ENCODE measurements at regions not wholly inside any gene's neighbourhood (a gene's known extent, or its start where the extent isn't known, plus 50 kb on each side); places are given as distances from the start of the nearest gene placed in this dataset.

DNA sequence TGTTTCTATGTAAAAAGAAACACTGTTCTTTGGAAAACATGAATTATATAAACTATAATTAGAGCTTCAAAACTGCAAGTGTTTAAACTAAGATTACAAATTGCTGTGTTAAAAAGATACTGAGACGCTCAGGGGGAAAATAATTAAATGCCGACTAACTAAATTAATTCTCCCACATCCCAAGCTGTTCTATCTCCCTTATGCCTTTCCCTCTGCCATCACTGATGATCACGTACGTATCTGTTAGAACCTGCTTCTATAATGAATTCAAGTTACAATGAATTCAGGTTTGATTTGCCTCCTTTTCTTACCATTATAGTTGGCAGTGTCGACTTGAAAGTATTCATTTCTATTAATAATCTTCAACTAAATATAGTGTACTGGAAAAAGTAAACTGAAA lies 349.9 kb upstream of the CDH6 start:
- no peak overlapping the region for H3K4me2 ChIP-seq
- H2AFZ ChIP-seq (replicated peaks) = no peak overlapping the region
- H3K9me3 ChIP-seq (ENCODE audit: low read depth) = no peaks in the 10 kb centered on the region
- no peak overlapping the region for H3K4me3 Mint-ChIP-seq
- no peak overlapping the region for H3K27ac ChIP-seq
- H3K4me1 Mint-ChIP-seq = no peaks in the 10 kb centered on the region
- DNase-seq (ENCODE audit: low spot score) = no peak
- TF ChIP-seq, protein P1, sequence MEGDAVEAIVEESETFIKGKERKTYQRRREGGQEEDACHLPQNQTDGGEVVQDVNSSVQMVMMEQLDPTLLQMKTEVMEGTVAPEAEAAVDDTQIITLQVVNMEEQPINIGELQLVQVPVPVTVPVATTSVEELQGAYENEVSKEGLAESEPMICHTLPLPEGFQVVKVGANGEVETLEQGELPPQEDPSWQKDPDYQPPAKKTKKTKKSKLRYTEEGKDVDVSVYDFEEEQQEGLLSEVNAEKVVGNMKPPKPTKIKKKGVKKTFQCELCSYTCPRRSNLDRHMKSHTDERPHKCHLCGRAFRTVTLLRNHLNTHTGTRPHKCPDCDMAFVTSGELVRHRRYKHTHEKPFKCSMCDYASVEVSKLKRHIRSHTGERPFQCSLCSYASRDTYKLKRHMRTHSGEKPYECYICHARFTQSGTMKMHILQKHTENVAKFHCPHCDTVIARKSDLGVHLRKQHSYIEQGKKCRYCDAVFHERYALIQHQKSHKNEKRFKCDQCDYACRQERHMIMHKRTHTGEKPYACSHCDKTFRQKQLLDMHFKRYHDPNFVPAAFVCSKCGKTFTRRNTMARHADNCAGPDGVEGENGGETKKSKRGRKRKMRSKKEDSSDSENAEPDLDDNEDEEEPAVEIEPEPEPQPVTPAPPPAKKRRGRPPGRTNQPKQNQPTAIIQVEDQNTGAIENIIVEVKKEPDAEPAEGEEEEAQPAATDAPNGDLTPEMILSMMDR (IDR thresholded peaks at IDR 0.05) = no peak
- TF ChIP-seq EZH2 (IDR thresholded peaks at IDR 0.05) (no peak), EZH2phosphoT487 (IDR thresholded peaks at IDR 0.05) (no peak)
- H3K36me3 Mint-ChIP-seq = no peaks in the 10 kb centered on the region
- no peak overlapping the region for H3K9ac ChIP-seq
- H3K27me3 Mint-ChIP-seq (ENCODE audit: insufficient read depth, low read depth) = peaks cover under 1% of the 10 kb centered on the region
- H4K20me1 ChIP-seq (ENCODE audit: low read depth) = no peaks in the 10 kb centered on the region
- H3F3A ChIP-seq (ENCODE audit: low read depth) = no peaks in the 10 kb centered on the region
- no peaks in the 10 kb centered on the region for H3K79me2 ChIP-seq (ENCODE audit: low read depth)
- no peak overlapping the region for H3K4me3 ChIP-seq
- H3K27ac Mint-ChIP-seq = no peak overlapping the region
- no peaks in the 10 kb centered on the region for H3K36me3 ChIP-seq
- no peaks in the 10 kb centered on the region for H3K27me3 ChIP-seq
- no peaks in the 10 kb centered on the region for H3K4me1 ChIP-seq
- no peaks in the 10 kb centered on the region for H3K9me3 Mint-ChIP-seq

DNA sequence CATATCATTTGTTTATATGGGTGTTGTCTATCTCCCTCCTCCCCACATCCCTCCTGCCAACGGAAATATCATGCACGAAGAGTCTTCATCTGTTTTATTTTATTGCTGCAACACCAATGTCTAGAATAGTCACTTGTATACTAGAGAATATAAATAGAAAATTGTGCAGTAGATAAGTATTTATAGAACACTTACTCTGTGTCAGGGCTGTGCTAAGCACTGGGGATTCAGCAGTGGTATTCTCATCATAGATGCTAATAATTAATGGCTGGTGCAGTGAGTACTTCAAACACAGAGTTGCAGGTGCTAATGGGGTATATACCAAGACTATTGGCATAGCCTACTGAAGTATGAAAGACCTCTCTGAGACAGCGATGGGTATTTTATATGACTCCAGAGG lies 353.5 kb upstream of the CDH6 start:
- Mint-ChIP-seq H3K4me3 (no peak overlapping the region), H3K9me3 (no peaks in the 10 kb centered on the region), H3K4me1 (no peaks in the 10 kb centered on the region), H3K27ac (no peak overlapping the region), H3K36me3 (no peaks in the 10 kb centered on the region), H3K27me3 (ENCODE audit: insufficient read depth, low read depth) (no peaks in the 10 kb centered on the region)
- Histone ChIP-seq H3K9ac (no peak overlapping the region), H3K4me2 (no peak overlapping the region), H3K4me3 (no peak overlapping the region), H3K9me3 (ENCODE audit: low read depth) (no peaks in the 10 kb centered on the region), H3K4me1 (no peaks in the 10 kb centered on the region), H3F3A (ENCODE audit: low read depth) (no peaks in the 10 kb centered on the region), H4K20me1 (ENCODE audit: low read depth) (no peaks in the 10 kb centered on the region), H3K79me2 (ENCODE audit: low read depth) (no peaks in the 10 kb centered on the region), H2AFZ (replicated peaks) (no peak overlapping the region), H3K27ac (no peak overlapping the region), H3K27me3 (no peaks in the 10 kb centered on the region), H3K36me3 (no peaks in the 10 kb centered on the region)
- DNase-seq (ENCODE audit: low spot score) = no peak
- TF ChIP-seq EZH2 (IDR thresholded peaks at IDR 0.05) = no peak
- no peak for TF ChIP-seq EZH2phosphoT487 (IDR thresholded peaks at IDR 0.05)
- TF ChIP-seq, protein P1 (IDR thresholded peaks at IDR 0.05) = no peak

DNA sequence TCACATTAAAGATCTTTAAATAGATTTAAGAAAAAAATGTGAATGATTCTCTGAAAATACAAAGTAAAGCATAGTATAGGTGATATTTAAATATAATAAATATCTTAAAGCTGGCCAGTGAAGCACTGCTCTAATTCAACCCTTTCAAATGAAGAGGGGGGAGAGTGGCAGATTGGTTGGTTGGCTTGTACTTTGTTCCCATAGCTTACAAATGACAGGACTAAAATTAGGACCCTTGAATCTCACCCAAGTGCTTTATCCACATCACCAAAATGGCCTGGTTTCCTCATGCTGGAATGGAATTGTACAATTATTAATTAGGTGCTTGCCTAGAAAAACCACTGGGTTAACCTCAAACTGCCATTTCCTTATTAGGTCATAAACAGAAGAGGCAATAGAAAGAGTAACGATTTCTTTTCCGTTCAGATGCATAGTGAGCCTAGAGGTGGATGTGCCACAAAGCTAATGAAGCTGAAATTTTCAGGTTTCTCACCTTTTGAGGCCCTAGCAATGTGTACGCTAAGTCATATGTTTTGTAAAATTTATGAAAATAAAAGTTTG lies 354.5 kb upstream of the CDH6 start:
- H3K79me2 ChIP-seq (ENCODE audit: low read depth) = no peaks in the 10 kb centered on the region
- H3K9me3 ChIP-seq (ENCODE audit: low read depth) = no peaks in the 10 kb centered on the region
- H2AFZ ChIP-seq (replicated peaks) = no peak overlapping the region
- no peak overlapping the region for H3K4me2 ChIP-seq
- Mint-ChIP-seq H3K4me3 (no peak overlapping the region), H3K27ac (no peak overlapping the region), H3K4me1 (no peaks in the 10 kb centered on the region), H3K27me3 (ENCODE audit: insufficient read depth, low read depth) (peaks cover 3% of the 10 kb centered on the region), H3K9me3 (peaks cover 3% of the 10 kb centered on the region), H3K36me3 (no peaks in the 10 kb centered on the region)
- no peaks in the 10 kb centered on the region for H3K4me1 ChIP-seq
- no peaks in the 10 kb centered on the region for H4K20me1 ChIP-seq (ENCODE audit: low read depth)
- DNase-seq (ENCODE audit: low spot score) = no peak
- H3F3A ChIP-seq (ENCODE audit: low read depth) = no peaks in the 10 kb centered on the region
- H3K27ac ChIP-seq = no peak overlapping the region
- no peaks in the 10 kb centered on the region for H3K36me3 ChIP-seq
- no peak overlapping the region for H3K9ac ChIP-seq
- no peaks in the 10 kb centered on the region for H3K27me3 ChIP-seq
- H3K4me3 ChIP-seq = no peak overlapping the region
- TF ChIP-seq EZH2 (IDR thresholded peaks at IDR 0.05) (no peak), EZH2phosphoT487 (IDR thresholded peaks at IDR 0.05) (no peak)
- TF ChIP-seq, protein P1 (IDR thresholded peaks at IDR 0.05) = no peak
